ENCODE measurements at regions not wholly inside any gene's neighbourhood (a gene's known extent, or its start where the extent isn't known, plus 50 kb on each side); places are given as distances from the start of the nearest gene placed in this dataset.
"Not testable (repeated sequence)": the region's sequence is repeated elsewhere in the genome, so short reads cannot be mapped to it uniquely, and the experiment has no call there.

- H3K27ac ChIP-seq (ENCODE audit: control insufficient read depth, insufficient read depth, low read length), result no peak overlapping the region
Measured at GRCh38 chr1:221254813-221255212, 375.6 kb downstream of the HLX start.

GRCh38 chr1:221256773-221257172, 377.5 kb downstream of the HLX start:
- H3K4me3 ChIP-seq (ENCODE audit: control insufficient read depth in 2 of 3, extremely low read depth in 1 of 3, insufficient read depth in 2 of 3, low read depth in 1 of 3, low read length in 3 of 3), result no peak overlapping the region
- H3K27ac ChIP-seq (ENCODE audit: control insufficient read depth, insufficient read depth, low read length), result no peak overlapping the region
- no peaks in the 10 kb centered on the region for H3K79me2 ChIP-seq (ENCODE audit: control insufficient read depth, insufficient read depth, low read length)
- no peaks in the 10 kb centered on the region for H4K20me1 ChIP-seq (ENCODE audit: control insufficient read depth, extremely low read depth, insufficient read depth, low read length)
- H3K27me3 ChIP-seq (ENCODE audit: control insufficient read depth, extremely low read depth, insufficient read depth, low read length), result no peaks in the 10 kb centered on the region
- FAIRE-seq (no peak), DNase-seq (ENCODE audit: low read depth, low spot score) (no peak)
- H3K9me3 ChIP-seq (ENCODE audit: control insufficient read depth, low read depth, low read length), result no peaks in the 10 kb centered on the region
- H3K9ac ChIP-seq (ENCODE audit: control insufficient read depth, extremely low read depth, insufficient read depth, low read length), result no peak overlapping the region
- H3K9me1 ChIP-seq (ENCODE audit: control insufficient read depth, extremely low read depth, insufficient read depth, low read length), result no peaks in the 10 kb centered on the region
- no peaks in the 10 kb centered on the region for H3K4me1 ChIP-seq (ENCODE audit: control insufficient read depth, extremely low read depth, insufficient read depth, low read length)
- TF ChIP-seq CTCF (optimal IDR thresholded peaks at IDR 0.05 in 1 of 3, IDR thresholded peaks at IDR 0.05 in 1 of 3, conservative IDR thresholded peaks at IDR 0.05 in 1 of 3; ENCODE audit: extremely low read depth in 1 of 3, insufficient read depth in 2 of 3, low read length in 3 of 3), result no peak
- TF ChIP-seq EZH2 (IDR thresholded peaks at IDR 0.05; ENCODE audit: low read length), result no peak
- no peaks in the 10 kb centered on the region for H3K36me3 ChIP-seq (ENCODE audit: control insufficient read depth in 2 of 2, extremely low read depth in 1 of 2, insufficient read depth in 2 of 2, low read length in 2 of 2)
- no peak overlapping the region for H3K4me2 ChIP-seq (ENCODE audit: control insufficient read depth, extremely low read depth, insufficient read depth, low read depth, low read length)
- H2AFZ ChIP-seq (ENCODE audit: control insufficient read depth, low read length), result no peak overlapping the region
- dilution Hi-C loops (cut with MboI; ENCODE audit: extremely low pct_ligation_motif_present, low sequenced_read_pairs), result no loop called here

More at GRCh38 chr1:221254813-221255212, 375.6 kb downstream of the HLX start:
- DNase-seq (ENCODE audit: low read depth, low spot score) (no peak), FAIRE-seq (no peak)
- H3K4me3 ChIP-seq (ENCODE audit: control insufficient read depth in 2 of 3, extremely low read depth in 1 of 3, insufficient read depth in 2 of 3, low read depth in 1 of 3, low read length in 3 of 3), result no peak overlapping the region
- H3K27me3 ChIP-seq (ENCODE audit: control insufficient read depth, extremely low read depth, insufficient read depth, low read length), result no peaks in the 10 kb centered on the region
- H3K4me1 ChIP-seq (ENCODE audit: control insufficient read depth, extremely low read depth, insufficient read depth, low read length), result no peaks in the 10 kb centered on the region
- H3K36me3 ChIP-seq (ENCODE audit: control insufficient read depth in 2 of 2, extremely low read depth in 1 of 2, insufficient read depth in 2 of 2, low read length in 2 of 2), result no peaks in the 10 kb centered on the region
- dilution Hi-C loops (cut with MboI; ENCODE audit: extremely low pct_ligation_motif_present, low sequenced_read_pairs), result no loop called here
- no peak overlapping the region for H3K4me2 ChIP-seq (ENCODE audit: control insufficient read depth, extremely low read depth, insufficient read depth, low read depth, low read length)
- no peak overlapping the region for H2AFZ ChIP-seq (ENCODE audit: control insufficient read depth, low read length)
- H3K79me2 ChIP-seq (ENCODE audit: control insufficient read depth, insufficient read depth, low read length), result no peaks in the 10 kb centered on the region
- no peaks in the 10 kb centered on the region for H3K9me3 ChIP-seq (ENCODE audit: control insufficient read depth, low read depth, low read length)
- no peaks in the 10 kb centered on the region for H3K9me1 ChIP-seq (ENCODE audit: control insufficient read depth, extremely low read depth, insufficient read depth, low read length)
- H3K9ac ChIP-seq (ENCODE audit: control insufficient read depth, extremely low read depth, insufficient read depth, low read length), result no peak overlapping the region
- TF ChIP-seq CTCF (optimal IDR thresholded peaks at IDR 0.05 in 1 of 3, IDR thresholded peaks at IDR 0.05 in 1 of 3, conservative IDR thresholded peaks at IDR 0.05 in 1 of 3; ENCODE audit: extremely low read depth in 1 of 3, insufficient read depth in 2 of 3, low read length in 3 of 3) (no peak), EZH2 (IDR thresholded peaks at IDR 0.05; ENCODE audit: low read length) (no peak)
- H4K20me1 ChIP-seq (ENCODE audit: control insufficient read depth, extremely low read depth, insufficient read depth, low read length), result no peaks in the 10 kb centered on the region

- DNase-seq (ENCODE audit: low read depth, low spot score); dilution Hi-C loops (cut with MboI; ENCODE audit: extremely low pct_ligation_motif_present, low sequenced_read_pairs); H3K4me1 ChIP-seq (ENCODE audit: control insufficient read depth, extremely low read depth, insufficient read depth, low read length); H3K9ac ChIP-seq (ENCODE audit: control insufficient read depth, extremely low read depth, insufficient read depth, low read length); H3K4me2 ChIP-seq (ENCODE audit: control insufficient read depth, extremely low read depth, insufficient read depth, low read depth, low read length); H3K4me3 ChIP-seq (ENCODE audit: control insufficient read depth in 2 of 3, extremely low read depth in 1 of 3, insufficient read depth in 2 of 3, low read depth in 1 of 3, low read length in 3 of 3); H3K36me3 ChIP-seq (ENCODE audit: control insufficient read depth in 2 of 2, extremely low read depth in 1 of 2, insufficient read depth in 2 of 2, low read length in 2 of 2); H4K20me1 ChIP-seq (ENCODE audit: control insufficient read depth, extremely low read depth, insufficient read depth, low read length); H2AFZ ChIP-seq (ENCODE audit: control insufficient read depth, low read length); H3K79me2 ChIP-seq (ENCODE audit: control insufficient read depth, insufficient read depth, low read length); H3K9me1 ChIP-seq (ENCODE audit: control insufficient read depth, extremely low read depth, insufficient read depth, low read length); H3K27me3 ChIP-seq (ENCODE audit: control insufficient read depth, extremely low read depth, insufficient read depth, low read length); H3K9me3 ChIP-seq (ENCODE audit: control insufficient read depth, low read depth, low read length); H3K27ac ChIP-seq (ENCODE audit: control insufficient read depth, insufficient read depth, low read length); FAIRE-seq: not testable (repeated sequence)
Measured at GRCh38 chr1:221257548-221257947, 378.3 kb downstream of the HLX start.

- H3K4me3 ChIP-seq (ENCODE audit: control insufficient read depth in 2 of 3, extremely low read depth in 1 of 3, insufficient read depth in 2 of 3, low read depth in 1 of 3, low read length in 3 of 3); H4K20me1 ChIP-seq (ENCODE audit: control insufficient read depth, extremely low read depth, insufficient read depth, low read length); H3K9me1 ChIP-seq (ENCODE audit: control insufficient read depth, extremely low read depth, insufficient read depth, low read length); H3K27ac ChIP-seq (ENCODE audit: control insufficient read depth, insufficient read depth, low read length); H3K36me3 ChIP-seq (ENCODE audit: control insufficient read depth in 2 of 2, extremely low read depth in 1 of 2, insufficient read depth in 2 of 2, low read length in 2 of 2); H3K27me3 ChIP-seq (ENCODE audit: control insufficient read depth, extremely low read depth, insufficient read depth, low read length); H2AFZ ChIP-seq (ENCODE audit: control insufficient read depth, low read length); H3K9me3 ChIP-seq (ENCODE audit: control insufficient read depth, low read depth, low read length); H3K4me1 ChIP-seq (ENCODE audit: control insufficient read depth, extremely low read depth, insufficient read depth, low read length); H3K9ac ChIP-seq (ENCODE audit: control insufficient read depth, extremely low read depth, insufficient read depth, low read length); FAIRE-seq; DNase-seq (ENCODE audit: low read depth, low spot score); H3K79me2 ChIP-seq (ENCODE audit: control insufficient read depth, insufficient read depth, low read length); H3K4me2 ChIP-seq (ENCODE audit: control insufficient read depth, extremely low read depth, insufficient read depth, low read depth, low read length); dilution Hi-C loops (cut with MboI; ENCODE audit: extremely low pct_ligation_motif_present, low sequenced_read_pairs): not testable (repeated sequence)
Measured at GRCh38 chr1:221262677-221263076, 383.4 kb downstream of the HLX start.
